DLD1 (cell line): ENCODE measurements at regions not wholly inside any gene's neighbourhood (a gene's known extent, or its start where the extent isn't known, plus 50 kb on each side); places are given as distances from the start of the nearest gene placed in this dataset.
"Not testable (repeated sequence)": the region's sequence is repeated elsewhere in the genome, so short reads cannot be mapped to it uniquely, and the experiment has no call there.

ENCODE experiments used
- in situ Hi-C: cut with HindIII; loops from 2 replicates; pipeline ENCODE4 v1.10.0; 2017; ENCODE audit warnings: low sequenced_read_pairs

GRCh38 chr10:120749072-120749471, 102.1 kb upstream of the WDR11 start:
- in situ Hi-C loops, result no loop called here

- in situ Hi-C loops, result no loop called here
These were observed 101.2 kb upstream of the WDR11 start for GRCh38 chr10:120749856-120750566.

GRCh38 chr10:120755771-120756170, 95.4 kb upstream of the WDR11 start:
- in situ Hi-C loops, result no loop called here

GRCh38 chr10:120760253-120760652, 90.9 kb upstream of the WDR11 start:
- in situ Hi-C loops, result no loop called here

GRCh38 chr10:120761951-120762350, 89.2 kb upstream of the WDR11 start:
- in situ Hi-C loops, result no loop called here

GRCh38 chr10:120765226-120765803, 85.8 kb upstream of the WDR11 start:
- in situ Hi-C loops, result no loop called here

GRCh38 chr10:120768227-120768626, 82.9 kb upstream of the WDR11 start:
- in situ Hi-C loops, result no loop called here

- in situ Hi-C loops, result loop anchor here (5.0 kb wide), 1 partner anchor 57 kb away; no protein-coding TSS in a partner anchor
These were observed 80.7 kb upstream of the WDR11 start for GRCh38 chr10:120770496-120770895.

GRCh38 chr10:120776442-120776841, 74.7 kb upstream of the WDR11 start:
- in situ Hi-C loops, result no loop called here

GRCh38 chr10:120782336-120782735, 68.8 kb upstream of the WDR11 start:
- in situ Hi-C loops, result no loop called here

GRCh38 chr10:120783098-120783497, 68.1 kb upstream of the WDR11 start:
- in situ Hi-C loops, result no loop called here

GRCh38 chr10:120783867-120784266, 67.3 kb upstream of the WDR11 start:
- in situ Hi-C loops, result no loop called here

GRCh38 chr10:120788771-120789170, 62.4 kb upstream of the WDR11 start:
- in situ Hi-C loops, result no loop called here

- in situ Hi-C loops, result no loop called here
These were observed 61.6 kb upstream of the WDR11 start for GRCh38 chr10:120789303-120790203.

- in situ Hi-C loops, result no loop called here
These were observed 59.8 kb upstream of the WDR11 start for GRCh38 chr10:120791316-120791715.

GRCh38 chr10:120793088-120793487, 58.1 kb upstream of the WDR11 start:
- in situ Hi-C loops, result no loop called here

- in situ Hi-C loops, result no loop called here
These were observed 56.8 kb upstream of the WDR11 start for GRCh38 chr10:120794390-120794789.

GRCh38 chr10:120798276-120798675, 52.9 kb upstream of the WDR11 start:
- in situ Hi-C loops, result not testable (repeated sequence)

GRCh38 chr10:120799849-120800248, 51.3 kb upstream of the WDR11 start:
- in situ Hi-C loops, result no loop called here

- in situ Hi-C loops, result no loop called here
These were observed 50.4 kb upstream of the WDR11 start for GRCh38 chr10:120800528-120801323.
